DND-41 (cell line): ENCODE measurements at regions not wholly inside any gene's neighbourhood (a gene's known extent, or its start where the extent isn't known, plus 50 kb on each side); places are given as distances from the start of the nearest gene placed in this dataset.

ENCODE experiments used
- CTCF ChIP-seq: IDR thresholded peaks from 2 replicates; pipeline ENCODE4 v1.5.1; 2012; ENCODE audit warnings: borderline replicate concordance, low read length, moderate library complexity, mild to moderate bottlenecking; ENCODE audit not compliant: poor library complexity, severe bottlenecking; ENCODE audit errors: extremely low read depth
- EZH2 ChIP-seq: IDR thresholded peaks from 3 replicates; pipeline ENCODE4 v1.6.1; 2012; ENCODE audit warnings: borderline replicate concordance, low read depth, mild to moderate bottlenecking, moderate library complexity, low read length, inconsistent platforms; ENCODE audit not compliant: severe bottlenecking

GRCh38 chr12:131473261-131473660, 237.6 kb upstream of the SFSWAP start:
- TF ChIP-seq CTCF (no peak), EZH2 (no peak)
